Nephron (organoid): ENCODE measurements at regions not wholly inside any gene's neighbourhood (a gene's known extent, or its start where the extent isn't known, plus 50 kb on each side); places are given as distances from the start of the nearest gene placed in this dataset.

Source experiments
- H3K27ac Mint-ChIP-seq, 3 experiments: 2 replicates each; pipeline ENCODE4 v1.8.0; 2020; ENCODE audit warnings: mixed read lengths in 3 of 3, mild to moderate bottlenecking in 2 of 3, moderate library complexity in 1 of 3
- H3K27me3 Mint-ChIP-seq: 2 replicates; pipeline ENCODE4 v1.8.0; 2021; ENCODE audit warnings: low read depth, mild to moderate bottlenecking, moderate library complexity, mixed read lengths
- H3K36me3 Mint-ChIP-seq: 2 replicates; pipeline ENCODE4 v1.8.0; 2020; ENCODE audit warnings: low read depth, mixed read lengths
- H3K4me1 Mint-ChIP-seq: 2 replicates; pipeline ENCODE4 v1.8.0; 2020; ENCODE audit warnings: mixed read lengths
- H3K4me3 Mint-ChIP-seq, 3 experiments: 2 replicates each; pipeline ENCODE4 v1.8.0; 2020; ENCODE audit warnings: mild to moderate bottlenecking in 3 of 3, mixed read lengths in 3 of 3, moderate library complexity in 2 of 3
- H3K9me3 Mint-ChIP-seq: 2 replicates; pipeline ENCODE4 v1.8.0; 2020; ENCODE audit warnings: mixed read lengths
- TF ChIP-seq, protein P1 (sequence below), 3 experiments: fragments of 200-600 bp; sonication (generic); IDR thresholded peaks; one replicate each; pipeline ENCODE4 v1.5.0; 2021; ENCODE audit warnings: antibody characterized with exemption in 3 of 3; ENCODE audit not compliant: unreplicated experiment in 3 of 3

GRCh38 chr17:12342609-12343435 lies 322.1 kb downstream of the MAP2K4 start:
- no peaks in the 10 kb centered on the region for H3K36me3 Mint-ChIP-seq
- no peak overlapping the region for H3K27ac Mint-ChIP-seq
- H3K4me3 Mint-ChIP-seq, result no peak overlapping the region
- H3K4me1 Mint-ChIP-seq, result peaks cover 15% of the 10 kb centered on the region
- H3K27me3 Mint-ChIP-seq, result no peaks in the 10 kb centered on the region
- TF ChIP-seq, protein P1, sequence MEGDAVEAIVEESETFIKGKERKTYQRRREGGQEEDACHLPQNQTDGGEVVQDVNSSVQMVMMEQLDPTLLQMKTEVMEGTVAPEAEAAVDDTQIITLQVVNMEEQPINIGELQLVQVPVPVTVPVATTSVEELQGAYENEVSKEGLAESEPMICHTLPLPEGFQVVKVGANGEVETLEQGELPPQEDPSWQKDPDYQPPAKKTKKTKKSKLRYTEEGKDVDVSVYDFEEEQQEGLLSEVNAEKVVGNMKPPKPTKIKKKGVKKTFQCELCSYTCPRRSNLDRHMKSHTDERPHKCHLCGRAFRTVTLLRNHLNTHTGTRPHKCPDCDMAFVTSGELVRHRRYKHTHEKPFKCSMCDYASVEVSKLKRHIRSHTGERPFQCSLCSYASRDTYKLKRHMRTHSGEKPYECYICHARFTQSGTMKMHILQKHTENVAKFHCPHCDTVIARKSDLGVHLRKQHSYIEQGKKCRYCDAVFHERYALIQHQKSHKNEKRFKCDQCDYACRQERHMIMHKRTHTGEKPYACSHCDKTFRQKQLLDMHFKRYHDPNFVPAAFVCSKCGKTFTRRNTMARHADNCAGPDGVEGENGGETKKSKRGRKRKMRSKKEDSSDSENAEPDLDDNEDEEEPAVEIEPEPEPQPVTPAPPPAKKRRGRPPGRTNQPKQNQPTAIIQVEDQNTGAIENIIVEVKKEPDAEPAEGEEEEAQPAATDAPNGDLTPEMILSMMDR (IDR thresholded peaks at IDR 0.05; ENCODE audit: unreplicated experiment in 3 of 3), result peak in 1 of 3 experiments; percentile 41
- H3K9me3 Mint-ChIP-seq, result no peaks in the 10 kb centered on the region

DNA sequence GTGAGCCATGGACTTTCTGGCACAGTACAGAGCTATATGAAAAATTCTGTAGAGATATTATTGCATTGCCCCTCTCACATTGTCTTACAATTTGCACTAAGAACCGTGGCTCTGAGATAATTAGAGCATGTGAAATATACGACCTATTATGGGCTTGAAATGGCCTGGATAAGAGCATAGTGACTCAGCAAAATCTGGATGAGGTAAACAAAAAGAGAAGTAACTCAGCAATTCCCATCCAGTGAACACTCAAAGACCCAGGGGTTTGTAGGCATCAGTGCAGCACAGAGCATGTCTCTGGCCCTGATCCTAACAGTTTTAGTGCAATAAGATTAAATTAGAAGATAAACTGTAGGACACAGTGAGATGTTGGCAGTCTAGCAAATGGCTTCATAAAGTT lies 317.2 kb upstream of the MYOCD start:
- peaks cover 3% of the 10 kb centered on the region for H3K4me1 Mint-ChIP-seq
- no peak overlapping the region for H3K27ac Mint-ChIP-seq
- H3K36me3 Mint-ChIP-seq, result no peaks in the 10 kb centered on the region
- TF ChIP-seq, protein P1 (IDR thresholded peaks at IDR 0.05; ENCODE audit: unreplicated experiment in 3 of 3), result no peak
- H3K9me3 Mint-ChIP-seq, result no peaks in the 10 kb centered on the region
- no peaks in the 10 kb centered on the region for H3K27me3 Mint-ChIP-seq
- H3K4me3 Mint-ChIP-seq, result no peak overlapping the region

DNA sequence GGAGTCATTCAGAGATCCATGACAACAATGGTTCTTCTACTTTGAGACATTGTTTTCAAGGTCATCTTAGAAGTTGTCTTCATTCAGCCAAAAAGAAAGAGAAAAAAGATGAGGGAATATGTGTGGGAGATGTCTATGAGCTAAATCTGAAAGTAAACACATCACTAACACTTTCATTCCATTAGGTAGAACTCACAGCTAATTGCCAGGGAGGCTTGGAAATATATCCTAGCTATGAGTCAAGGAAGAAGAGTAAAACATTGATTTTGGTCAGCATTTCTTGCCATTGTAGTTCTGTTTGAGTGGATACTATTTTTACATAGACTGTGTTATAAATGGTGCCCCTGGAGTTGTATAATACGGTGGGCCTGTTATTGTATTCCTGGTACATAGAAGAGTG lies 316.4 kb upstream of the MYOCD start:
- Mint-ChIP-seq H3K9me3 (no peaks in the 10 kb centered on the region), H3K27me3 (no peaks in the 10 kb centered on the region), H3K36me3 (no peaks in the 10 kb centered on the region), H3K4me3 (no peak overlapping the region), H3K27ac (no peak overlapping the region), H3K4me1 (no peaks in the 10 kb centered on the region)
- TF ChIP-seq, protein P1 (IDR thresholded peaks at IDR 0.05; ENCODE audit: unreplicated experiment in 3 of 3), result no peak

DNA sequence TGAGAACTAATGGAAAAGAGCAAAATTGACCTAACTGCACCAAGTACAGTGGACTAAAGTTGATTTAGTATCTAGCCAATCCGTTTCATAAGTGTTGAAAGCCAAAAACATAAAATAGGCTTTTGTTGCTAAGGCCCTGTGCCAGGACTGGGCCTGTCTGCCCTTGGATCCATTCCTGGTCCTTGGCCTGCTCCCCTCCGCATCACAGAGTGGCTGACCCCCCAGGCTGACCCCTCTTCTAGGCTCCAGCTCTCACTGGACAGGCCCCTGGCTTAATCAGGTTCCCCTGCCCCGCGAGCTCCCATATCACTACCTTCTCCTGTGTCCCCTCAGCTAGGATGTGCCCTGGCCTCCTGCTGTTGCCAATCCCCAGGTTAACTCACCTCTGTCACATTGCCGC lies 313.6 kb upstream of the MYOCD start:
- no peaks in the 10 kb centered on the region for H3K27me3 Mint-ChIP-seq
- H3K27ac Mint-ChIP-seq, result no peak overlapping the region
- no peaks in the 10 kb centered on the region for H3K4me1 Mint-ChIP-seq
- no peak overlapping the region for H3K4me3 Mint-ChIP-seq
- H3K9me3 Mint-ChIP-seq, result no peaks in the 10 kb centered on the region
- TF ChIP-seq, protein P1 (IDR thresholded peaks at IDR 0.05; ENCODE audit: unreplicated experiment in 3 of 3), result no peak
- no peaks in the 10 kb centered on the region for H3K36me3 Mint-ChIP-seq

- no peak overlapping the region for H3K27ac Mint-ChIP-seq
- peaks cover 18% of the 10 kb centered on the region for H3K4me1 Mint-ChIP-seq
- H3K36me3 Mint-ChIP-seq, result no peaks in the 10 kb centered on the region
- no peaks in the 10 kb centered on the region for H3K27me3 Mint-ChIP-seq
- H3K4me3 Mint-ChIP-seq, result no peak overlapping the region
- TF ChIP-seq, protein P1 (IDR thresholded peaks at IDR 0.05; ENCODE audit: unreplicated experiment in 3 of 3), result no peak
- no peaks in the 10 kb centered on the region for H3K9me3 Mint-ChIP-seq
Measured at GRCh38 chr17:12357600-12357999, 308.1 kb upstream of the MYOCD start.

GRCh38 chr17:12358477-12358876 lies 307.2 kb upstream of the MYOCD start:
- TF ChIP-seq, protein P1 (IDR thresholded peaks at IDR 0.05; ENCODE audit: unreplicated experiment in 3 of 3), result no peak
- Mint-ChIP-seq H3K36me3 (no peaks in the 10 kb centered on the region), H3K4me3 (no peak overlapping the region), H3K4me1 (peaks cover 22% of the 10 kb centered on the region), H3K9me3 (peaks cover 4% of the 10 kb centered on the region), H3K27me3 (peaks cover 4% of the 10 kb centered on the region), H3K27ac (no peak overlapping the region)
